ENCODE measurements at regions not wholly inside any gene's neighbourhood (a gene's known extent, or its start where the extent isn't known, plus 50 kb on each side); places are given as distances from the start of the nearest gene placed in this dataset.
"Not testable (repeated sequence)": the region's sequence is repeated elsewhere in the genome, so short reads cannot be mapped to it uniquely, and the experiment has no call there.

GRCh38 chr5:19058216-19058615 is 929.8 kb downstream of the CDH18 start:
- no peak for DNase-seq

GRCh38 chr5:19064094-19064493 is 923.9 kb downstream of the CDH18 start:
- no peak for DNase-seq

- DNase-seq: no peak
These were observed 920.3 kb downstream of the CDH18 start for GRCh38 chr5:19067741-19068140.

- DNase-seq: no peak
These were observed 889.6 kb downstream of the CDH18 start for GRCh38 chr5:19098434-19098833.

- no peak for DNase-seq
These were observed 888.8 kb downstream of the CDH18 start for GRCh38 chr5:19099195-19099594.

GRCh38 chr5:19104948-19105347 is 883.1 kb downstream of the CDH18 start:
- no peak for DNase-seq

- no peak for DNase-seq
These were observed 865.1 kb downstream of the CDH18 start for GRCh38 chr5:19122923-19123322.

GRCh38 chr5:19125956-19126713 is 861.9 kb downstream of the CDH18 start:
- DNase-seq: no peak

GRCh38 chr5:19140276-19140675 is 847.7 kb downstream of the CDH18 start:
- DNase-seq: no peak

GRCh38 chr5:19141937-19142524 is 846.0 kb downstream of the CDH18 start:
- not testable (repeated sequence) for DNase-seq

GRCh38 chr5:19142713-19143414 is 845.1 kb downstream of the CDH18 start:
- DNase-seq: not testable (repeated sequence)

- no peak for DNase-seq
These were observed 844.1 kb downstream of the CDH18 start for GRCh38 chr5:19143935-19144334.

- DNase-seq: peak; percentile 49
These were observed 818.6 kb downstream of the CDH18 start for GRCh38 chr5:19169426-19169825.

- DNase-seq: no peak
These were observed 815.0 kb downstream of the CDH18 start for GRCh38 chr5:19172926-19173470.

- DNase-seq: no peak
These were observed 812.0 kb downstream of the CDH18 start for GRCh38 chr5:19175776-19176570.

- DNase-seq: no peak
These were observed 808.4 kb downstream of the CDH18 start for GRCh38 chr5:19179571-19179970.

- DNase-seq: no peak
These were observed 798.8 kb downstream of the CDH18 start for GRCh38 chr5:19189176-19189575.

- DNase-seq: no peak
These were observed 794.4 kb downstream of the CDH18 start for GRCh38 chr5:19193631-19194030.

- peak; percentile 0 for DNase-seq
These were observed 791.4 kb downstream of the CDH18 start for GRCh38 chr5:19196631-19197030.

GRCh38 chr5:19200251-19200650 is 787.7 kb downstream of the CDH18 start:
- no peak for DNase-seq

GRCh38 chr5:19208397-19208796 is 779.6 kb downstream of the CDH18 start:
- DNase-seq: no peak

- DNase-seq: no peak
These were observed 777.1 kb downstream of the CDH18 start for GRCh38 chr5:19210886-19211285.
